GM12875 (cell line): ENCODE measurements at regions not wholly inside any gene's neighbourhood (a gene's known extent, or its start where the extent isn't known, plus 50 kb on each side); places are given as distances from the start of the nearest gene placed in this dataset.

ENCODE experiments used
- H3K4me3 ChIP-seq: one replicate; pipeline ENCODE4 v1.5.1; 2011; ENCODE audit warnings: low read depth, low read length, control low read depth
- CTCF ChIP-seq: IDR thresholded peaks from 2 replicates; pipeline ENCODE4 v1.5.1; 2011; ENCODE audit warnings: low read depth, mild to moderate bottlenecking, control low read depth, inconsistent platforms, low read length, moderate library complexity, borderline replicate concordance; ENCODE audit not compliant: insufficient read depth

DNA sequence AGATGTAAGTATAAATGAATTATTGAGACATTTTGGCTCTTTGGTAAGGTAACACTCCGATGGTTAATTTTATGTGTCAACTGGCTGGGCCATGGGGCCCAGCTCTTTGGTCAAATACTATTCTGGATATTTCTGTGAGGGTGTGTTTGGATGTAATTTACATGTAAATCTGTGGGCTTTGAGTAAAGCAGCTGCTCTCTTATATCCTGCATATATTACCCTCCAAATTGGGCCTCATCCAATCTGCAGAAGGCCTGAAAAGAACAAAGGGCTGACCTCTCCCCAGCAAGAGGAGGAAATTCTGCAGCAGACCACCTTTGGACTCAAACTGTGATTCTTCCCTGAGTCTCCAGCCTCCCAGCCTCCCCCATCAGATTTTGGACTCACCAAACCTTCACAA lies 464.1 kb downstream of the PLCL1 start:
- no peak for TF ChIP-seq CTCF
- no peak overlapping the region for H3K4me3 ChIP-seq

DNA sequence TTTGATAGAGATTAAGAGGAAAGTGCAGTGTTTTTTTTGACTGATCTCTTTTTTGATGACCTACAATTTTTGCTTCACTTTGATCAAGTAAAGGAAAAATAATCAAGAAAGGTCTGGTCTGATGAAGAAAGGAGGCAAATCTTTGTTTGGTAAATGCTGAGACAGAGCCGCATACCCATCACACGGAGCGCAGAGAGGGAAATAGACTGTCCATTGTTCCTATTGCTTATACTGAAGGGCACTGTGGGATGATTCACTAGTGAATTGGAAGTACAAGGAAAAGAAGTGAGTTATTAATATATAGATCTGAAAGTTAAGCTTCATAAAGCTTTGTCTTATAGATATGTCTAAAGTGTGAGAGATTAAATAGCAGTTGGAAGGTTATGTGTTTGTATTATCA lies 455.1 kb downstream of the PLCL1 start:
- TF ChIP-seq CTCF, result no peak
- H3K4me3 ChIP-seq, result no peak overlapping the region

DNA sequence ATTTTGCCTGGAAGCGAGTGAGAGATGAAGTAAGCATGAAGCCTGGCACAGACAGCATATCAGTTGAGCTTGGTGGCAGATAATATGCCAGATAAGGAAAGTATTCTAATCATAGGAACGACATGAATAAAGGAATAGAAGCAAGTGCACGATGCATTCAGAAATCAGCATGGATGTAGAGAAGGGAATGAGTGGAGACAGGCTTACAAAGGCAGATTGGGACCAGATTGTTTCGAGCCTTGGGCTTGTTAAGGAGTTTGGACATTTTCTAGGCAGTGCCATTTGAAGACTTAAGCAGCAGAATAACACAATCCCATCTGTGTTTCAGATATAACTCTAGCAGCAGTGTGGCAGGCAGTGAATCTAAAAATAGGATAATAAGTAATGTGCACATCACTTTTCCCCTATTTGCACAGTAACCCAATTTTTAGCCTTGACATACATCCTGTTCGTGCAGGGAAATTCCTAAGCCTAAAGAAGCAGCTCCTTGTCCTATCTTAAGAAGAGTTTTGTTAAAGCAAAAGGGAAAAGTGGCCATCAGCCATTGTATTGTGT lies 450.2 kb downstream of the PLCL1 start:
- H3K4me3 ChIP-seq, result no peak overlapping the region
- no peak for TF ChIP-seq CTCF

GRCh38 chr2:198253995-198254394 lies 449.6 kb downstream of the PLCL1 start:
- no peak overlapping the region for H3K4me3 ChIP-seq
- no peak for TF ChIP-seq CTCF

DNA sequence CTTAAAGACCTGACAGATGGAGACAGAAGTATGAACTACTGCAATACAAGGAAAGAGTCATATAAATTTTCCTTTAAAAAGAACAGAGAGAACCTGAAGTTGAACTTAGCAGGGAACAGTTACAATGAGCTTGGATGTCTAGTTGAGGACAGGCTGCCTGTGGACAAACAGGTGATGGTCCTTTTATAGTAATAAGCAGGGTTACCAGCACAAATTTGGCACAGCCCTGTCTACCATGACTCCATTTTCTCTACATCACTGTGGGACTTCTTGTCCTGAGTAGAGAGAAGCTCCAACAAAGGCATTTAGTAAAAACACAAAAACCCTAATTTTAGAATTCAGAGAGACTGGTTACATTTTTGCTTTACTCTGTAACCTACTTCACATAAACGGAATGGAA lies 448.1 kb downstream of the PLCL1 start:
- no peak overlapping the region for H3K4me3 ChIP-seq
- no peak for TF ChIP-seq CTCF

DNA sequence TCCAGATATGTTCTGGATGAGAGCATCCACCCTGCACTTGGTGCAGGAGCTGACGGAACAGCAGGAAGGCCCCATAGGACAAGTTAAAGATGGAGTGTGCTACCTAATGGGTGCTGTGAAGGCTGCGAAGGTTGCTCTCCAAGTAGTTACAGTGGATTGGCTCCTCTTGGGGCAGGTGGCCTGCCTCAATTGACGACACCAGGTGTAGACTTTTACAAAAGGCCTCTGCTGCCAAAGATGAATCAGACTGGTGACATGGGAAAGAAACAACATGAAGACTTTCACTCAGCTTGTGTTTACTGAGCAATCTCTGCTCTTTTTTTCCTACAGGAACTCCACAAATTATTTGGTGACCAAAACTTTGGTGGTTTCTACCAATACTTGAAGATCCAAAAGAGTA lies 437.7 kb downstream of the PLCL1 start:
- no peak overlapping the region for H3K4me3 ChIP-seq
- no peak for TF ChIP-seq CTCF

DNA sequence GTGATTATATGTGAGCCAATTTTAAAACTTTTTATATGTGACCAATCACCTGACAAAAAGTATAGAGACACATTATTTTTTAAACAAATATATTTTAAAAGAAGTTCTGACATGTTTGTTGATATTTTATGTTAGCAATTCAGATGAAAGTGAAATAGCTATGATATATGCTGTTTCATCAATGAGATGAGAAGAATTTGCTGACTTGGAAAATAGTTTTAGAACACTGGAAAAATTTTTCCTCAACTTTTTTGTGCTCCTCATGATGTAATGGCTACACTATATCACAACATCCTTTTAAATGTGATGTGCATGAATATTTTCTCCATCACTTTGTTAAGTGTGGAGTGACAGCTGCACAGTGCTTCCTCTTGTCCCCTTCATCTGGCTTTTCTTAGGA lies 434.0 kb downstream of the PLCL1 start:
- no peak overlapping the region for H3K4me3 ChIP-seq
- no peak for TF ChIP-seq CTCF
